ENCODE measurements at regions not wholly inside any gene's neighbourhood (a gene's known extent, or its start where the extent isn't known, plus 50 kb on each side); places are given as distances from the start of the nearest gene placed in this dataset.
"Not testable (repeated sequence)": the region's sequence is repeated elsewhere in the genome, so short reads cannot be mapped to it uniquely, and the experiment has no call there.

- H3K4me1 Mint-ChIP-seq; H3K4me1 ChIP-seq (ENCODE audit: control insufficient read depth in 1 of 2, insufficient read depth in 2 of 2, low read length in 2 of 2); H2AFZ ChIP-seq (ENCODE audit: insufficient read depth, low read depth, low read length, poor library complexity, severe bottlenecking); H3K27ac ChIP-seq (ENCODE audit: low read depth in 1 of 2, low read length in 2 of 2); H3K27me3 Mint-ChIP-seq (ENCODE audit: low read depth in 3 of 3); H3K4me2 ChIP-seq (replicated peaks; ENCODE audit: extremely low read depth, low read length, poor library complexity, severe bottlenecking); intact Hi-C loops (cut with micrococcal nuclease); DNase-seq; H3K9ac ChIP-seq (ENCODE audit: insufficient read depth, low read length, poor library complexity, severe bottlenecking); H3K27ac Mint-ChIP-seq; H3K36me3 ChIP-seq (replicated peaks in 1 of 2; ENCODE audit: control insufficient read depth in 1 of 2, insufficient read depth in 2 of 2, low read length in 2 of 2); H3K79me2 ChIP-seq (ENCODE audit: insufficient read depth, low read length); H3K27me3 ChIP-seq (ENCODE audit: control insufficient read depth in 2 of 2, insufficient read depth in 2 of 2, low read length in 2 of 2); H4K20me1 ChIP-seq (ENCODE audit: insufficient read depth, low read length); H3K36me3 Mint-ChIP-seq; H3K4me3 ChIP-seq (replicated peaks in 1 of 3; ENCODE audit: low read depth in 2 of 3, low read length in 3 of 3); H3K4me3 Mint-ChIP-seq: not testable (repeated sequence)
- 75% methylated on average over 1 of the region's 1 CpG for WGBS (ENCODE audit: insufficient coverage)
- H3K9me3 Mint-ChIP-seq = peaks cover 22 to 44% (median 31%) of the 10 kb centered on the region in 7 donors
- peaks cover 40 to 53% of the 10 kb centered on the region in 2 donors for H3K9me3 ChIP-seq (replicated peaks in 1 of 2; ENCODE audit: control insufficient read depth in 1 of 2, insufficient read depth in 1 of 2, low read length in 2 of 2)
These were observed 234.5 kb downstream of the GOLGA6L6 start for GRCh38 chr15:20307137-20307536.

DNA sequence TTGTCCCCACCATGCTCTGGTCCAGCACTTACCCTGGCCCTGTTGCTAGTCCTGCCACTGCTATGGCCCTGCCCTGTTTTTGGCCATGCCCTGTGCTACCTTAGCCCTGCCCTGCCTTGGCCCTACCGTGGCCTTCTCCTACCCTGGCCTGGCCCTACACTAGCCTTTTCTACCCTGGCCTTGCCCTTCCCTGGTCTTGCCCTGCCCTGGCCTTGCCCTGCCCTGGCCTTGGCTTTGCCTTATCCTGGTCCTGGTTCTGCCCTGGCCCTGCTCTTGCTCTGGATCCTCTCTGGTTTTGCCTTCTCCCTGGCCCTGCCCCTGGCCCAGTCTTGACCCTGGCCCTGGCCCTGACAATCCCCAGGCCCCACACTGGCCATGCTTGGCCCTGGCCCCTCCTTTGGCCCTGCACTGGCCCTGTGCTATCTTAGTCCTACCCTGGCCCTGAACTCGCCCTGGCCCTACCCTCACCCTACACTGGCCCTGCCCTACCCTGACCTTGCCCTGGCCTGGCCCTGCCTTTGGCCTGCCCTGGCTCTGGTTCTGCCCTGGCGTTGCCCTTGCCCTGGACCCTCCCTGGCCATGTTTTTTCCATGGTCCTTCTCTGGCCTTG lies 235.0 kb downstream of the GOLGA6L6 start:
- DNase-seq; H3K4me3 Mint-ChIP-seq; H3K9ac ChIP-seq (ENCODE audit: insufficient read depth, low read length, poor library complexity, severe bottlenecking); H3K36me3 ChIP-seq (replicated peaks in 1 of 2; ENCODE audit: control insufficient read depth in 1 of 2, insufficient read depth in 2 of 2, low read length in 2 of 2); H4K20me1 ChIP-seq (ENCODE audit: insufficient read depth, low read length); H3K36me3 Mint-ChIP-seq; H3K27me3 ChIP-seq (ENCODE audit: control insufficient read depth in 2 of 2, insufficient read depth in 2 of 2, low read length in 2 of 2); H3K27ac Mint-ChIP-seq; H3K27ac ChIP-seq (ENCODE audit: low read depth in 1 of 2, low read length in 2 of 2); intact Hi-C loops (cut with micrococcal nuclease); H2AFZ ChIP-seq (ENCODE audit: insufficient read depth, low read depth, low read length, poor library complexity, severe bottlenecking); H3K4me1 Mint-ChIP-seq; H3K79me2 ChIP-seq (ENCODE audit: insufficient read depth, low read length); H3K4me1 ChIP-seq (ENCODE audit: control insufficient read depth in 1 of 2, insufficient read depth in 2 of 2, low read length in 2 of 2); H3K27me3 Mint-ChIP-seq (ENCODE audit: low read depth in 3 of 3); H3K4me3 ChIP-seq (replicated peaks in 1 of 3; ENCODE audit: low read depth in 2 of 3, low read length in 3 of 3); H3K4me2 ChIP-seq (replicated peaks; ENCODE audit: extremely low read depth, low read length, poor library complexity, severe bottlenecking): not testable (repeated sequence)
- peaks cover 26 to 50% (median 34%) of the 10 kb centered on the region in 7 donors for H3K9me3 Mint-ChIP-seq
- 72% methylated on average over 3 of the region's 3 CpGs for WGBS (ENCODE audit: insufficient coverage)
- H3K9me3 ChIP-seq (replicated peaks in 1 of 2; ENCODE audit: control insufficient read depth in 1 of 2, insufficient read depth in 1 of 2, low read length in 2 of 2) = peaks cover 45 to 57% of the 10 kb centered on the region in 2 donors

DNA sequence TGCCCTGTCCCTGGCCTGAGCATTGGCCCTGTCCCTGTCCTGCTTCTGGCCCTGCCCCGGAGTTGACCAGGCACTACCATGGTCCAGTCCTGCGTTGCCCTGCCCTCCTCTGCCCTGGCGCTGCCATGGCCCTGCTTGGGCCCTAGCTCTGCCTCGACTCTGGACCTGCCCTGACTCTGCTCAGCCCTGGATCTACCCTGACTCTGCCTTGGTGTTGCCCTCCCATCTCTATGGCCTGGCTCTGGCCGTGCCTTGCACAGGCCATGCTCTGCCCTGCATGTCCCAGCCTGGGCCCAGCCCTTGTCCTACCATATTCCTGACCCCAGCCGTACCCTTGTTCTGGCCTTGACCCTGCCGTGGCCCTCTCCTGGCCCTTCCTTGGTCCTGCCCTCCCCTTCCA lies 235.7 kb downstream of the GOLGA6L6 start:
- H3K36me3 ChIP-seq (replicated peaks in 1 of 2; ENCODE audit: control insufficient read depth in 1 of 2, insufficient read depth in 2 of 2, low read length in 2 of 2); H3K36me3 Mint-ChIP-seq; H3K79me2 ChIP-seq (ENCODE audit: insufficient read depth, low read length); H3K27ac Mint-ChIP-seq; H3K4me3 ChIP-seq (replicated peaks in 1 of 3; ENCODE audit: low read depth in 2 of 3, low read length in 3 of 3); H3K4me1 Mint-ChIP-seq; H3K27ac ChIP-seq (ENCODE audit: low read depth in 1 of 2, low read length in 2 of 2); H3K27me3 ChIP-seq (ENCODE audit: control insufficient read depth in 2 of 2, insufficient read depth in 2 of 2, low read length in 2 of 2); H3K9ac ChIP-seq (ENCODE audit: insufficient read depth, low read length, poor library complexity, severe bottlenecking); intact Hi-C loops (cut with micrococcal nuclease); H3K27me3 Mint-ChIP-seq (ENCODE audit: low read depth in 3 of 3); H3K4me2 ChIP-seq (replicated peaks; ENCODE audit: extremely low read depth, low read length, poor library complexity, severe bottlenecking); H3K4me1 ChIP-seq (ENCODE audit: control insufficient read depth in 1 of 2, insufficient read depth in 2 of 2, low read length in 2 of 2); H2AFZ ChIP-seq (ENCODE audit: insufficient read depth, low read depth, low read length, poor library complexity, severe bottlenecking); H3K4me3 Mint-ChIP-seq; H4K20me1 ChIP-seq (ENCODE audit: insufficient read depth, low read length); DNase-seq: not testable (repeated sequence)
- H3K9me3 Mint-ChIP-seq = peaks cover 32 to 57% (median 40%) of the 10 kb centered on the region in 7 donors
- H3K9me3 ChIP-seq (replicated peaks in 1 of 2; ENCODE audit: control insufficient read depth in 1 of 2, insufficient read depth in 1 of 2, low read length in 2 of 2) = peaks cover 45 to 57% of the 10 kb centered on the region in 2 donors
- WGBS (ENCODE audit: insufficient coverage) = 91% methylated on average over 5 of the region's 7 CpGs

DNA sequence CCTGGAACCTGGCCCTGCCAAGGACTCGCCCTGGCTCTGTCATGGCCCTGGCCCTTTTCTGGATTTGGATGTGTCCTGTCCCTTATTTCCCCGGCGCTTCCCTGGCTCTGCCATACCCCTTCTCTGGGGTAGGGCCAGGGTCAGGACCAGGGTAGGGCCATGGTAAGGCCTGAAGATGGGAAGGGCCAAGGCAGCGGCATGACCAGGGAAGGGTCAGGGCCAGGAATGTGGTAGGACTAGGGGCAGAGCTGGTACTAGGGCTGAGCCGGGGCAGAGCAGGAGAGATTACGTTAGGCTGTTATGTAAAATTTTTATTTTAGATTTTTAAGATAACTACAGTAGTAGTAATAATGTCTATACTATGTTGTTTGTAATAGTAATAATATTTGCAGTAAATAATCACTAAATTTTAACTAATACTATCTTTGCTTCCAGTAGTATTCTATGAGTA lies 236.6 kb downstream of the GOLGA6L6 start:
- H3K4me3 Mint-ChIP-seq; H3K36me3 Mint-ChIP-seq; H3K9ac ChIP-seq (ENCODE audit: insufficient read depth, low read length, poor library complexity, severe bottlenecking); H4K20me1 ChIP-seq (ENCODE audit: insufficient read depth, low read length); H3K27ac ChIP-seq (ENCODE audit: low read depth in 1 of 2, low read length in 2 of 2); H3K4me3 ChIP-seq (replicated peaks in 1 of 3; ENCODE audit: low read depth in 2 of 3, low read length in 3 of 3); H3K79me2 ChIP-seq (ENCODE audit: insufficient read depth, low read length); DNase-seq; intact Hi-C loops (cut with micrococcal nuclease); H3K4me1 ChIP-seq (ENCODE audit: control insufficient read depth in 1 of 2, insufficient read depth in 2 of 2, low read length in 2 of 2); H3K36me3 ChIP-seq (replicated peaks in 1 of 2; ENCODE audit: control insufficient read depth in 1 of 2, insufficient read depth in 2 of 2, low read length in 2 of 2); H3K27me3 ChIP-seq (ENCODE audit: control insufficient read depth in 2 of 2, insufficient read depth in 2 of 2, low read length in 2 of 2); H3K4me1 Mint-ChIP-seq; H3K27ac Mint-ChIP-seq; H3K27me3 Mint-ChIP-seq (ENCODE audit: low read depth in 3 of 3); H3K4me2 ChIP-seq (replicated peaks; ENCODE audit: extremely low read depth, low read length, poor library complexity, severe bottlenecking); H2AFZ ChIP-seq (ENCODE audit: insufficient read depth, low read depth, low read length, poor library complexity, severe bottlenecking): not testable (repeated sequence)
- 85% methylated on average over 5 of the region's 6 CpGs for WGBS (ENCODE audit: insufficient coverage)
- H3K9me3 ChIP-seq (replicated peaks in 1 of 2; ENCODE audit: control insufficient read depth in 1 of 2, insufficient read depth in 1 of 2, low read length in 2 of 2) = peaks cover 45 to 62% of the 10 kb centered on the region in 2 donors
- peaks cover 34 to 60% (median 46%) of the 10 kb centered on the region in 7 donors for H3K9me3 Mint-ChIP-seq

Measured in CD14-positive monocyte (primary cell).